Esophagus squamous epithelium (tissue), 5 donors: ENCODE measurements at regions not wholly inside any gene's neighbourhood (a gene's known extent, or its start where the extent isn't known, plus 50 kb on each side); places are given as distances from the start of the nearest gene placed in this dataset.
A peak's percentile ranks its signal among the peaks of the same experiment; 100 is the strongest.
"Not testable (repeated sequence)": the region's sequence is repeated elsewhere in the genome, so short reads cannot be mapped to it uniquely, and the experiment has no call there.

Experiments used
- DNase-seq: peaks from one replicate; lab custom pipeline; 2025; lab: John Stamatoyannopoulos, UW
- H3K27ac ChIP-seq, 4 donors: fragments of 200-600 bp; sonication (generic); one replicate each; pipeline ENCODE4 v1.5.1; 2016 to 2019; ENCODE audit warnings: mild to moderate bottlenecking in 1 of 4
- H3K27me3 ChIP-seq, 4 donors: fragments of 200-600 bp; sonication (generic); 1 replicate in 3 of 4; 2 replicates in 1 of 4; pipeline versions ENCODE4 v1.5.1 to v1.6.0; 2017 to 2021; ENCODE audit warnings: antibody characterized with exemption in 1 of 4
- H3K36me3 ChIP-seq, 3 donors: fragments of 200-600 bp; sonication (generic); one replicate each; pipeline ENCODE4 v1.5.1; 2016 to 2019
- H3K4me1 ChIP-seq, 3 donors: fragments of 200-600 bp; sonication (generic); one replicate each; pipeline ENCODE4 v1.5.1; 2017 to 2019
- H3K4me3 ChIP-seq, 4 donors: fragments of 200-600 bp; sonication (generic); 1 replicate in 3 of 4; 2 replicates in 1 of 4; pipeline ENCODE4 v1.5.1; 2016 to 2019; ENCODE audit warnings: mild to moderate bottlenecking in 2 of 4, moderate library complexity in 1 of 4
- H3K9me3 ChIP-seq, 3 donors: fragments of 200-600 bp; sonication (generic); one replicate each; pipeline ENCODE4 v1.5.1; 2016 to 2019
- POLR2A ChIP-seq, 4 donors: fragments of 450-650 bp; IDR thresholded peaks; one replicate each; pipeline ENCODE4 v1.6.1; 2017; ENCODE audit warnings: antibody characterized with exemption in 4 of 4, mild to moderate bottlenecking in 4 of 4, moderate library complexity in 3 of 4
- WGBS, 2 donors: methylation state at CpG; one replicate each; pipeline ENCODE4 v1.1.5; 2018; 5-methylcytosine and 5-hydroxymethylcytosine counted together
- intact Hi-C: fragments of 100-400 bp; cut with DNase I; formaldehyde crosslinking; loops from one replicate; pipeline ENCODE4 v1.15.0; 2022
- TF ChIP-seq, protein P1 (sequence below), 6 experiments: fragments of 450-650 bp in 4 of 6; fragments of 200-600 bp in 2 of 6; sonication (generic) in 2 of 6; IDR thresholded peaks; one replicate each; pipeline ENCODE4 v1.5.1; 2016 to 2019; ENCODE audit warnings: antibody characterized with exemption in 6 of 6, mild to moderate bottlenecking in 4 of 6, moderate library complexity in 4 of 6
- donor health status: DM: yes; HTN: yes; CAD: no.

DNA sequence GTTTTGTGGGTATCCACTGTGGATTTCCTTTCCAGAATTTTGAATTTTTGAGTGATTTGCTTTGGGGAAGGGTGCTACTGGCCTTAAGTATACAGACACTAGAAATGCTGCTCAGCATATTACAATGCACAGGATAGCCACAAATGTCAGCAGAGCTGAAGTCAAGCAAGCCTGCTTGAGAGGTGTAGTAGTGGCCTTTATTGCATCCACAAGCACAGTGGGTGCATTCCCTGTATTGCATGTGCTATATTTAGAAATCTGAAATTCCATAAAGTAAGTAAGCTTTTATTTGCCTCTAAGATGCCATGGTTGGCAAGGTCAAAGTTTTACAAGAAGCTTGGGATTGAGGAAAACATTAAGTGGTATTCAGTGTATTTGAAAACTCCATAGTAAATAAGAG lies 79.5 kb upstream of the ZNF91 start:
- peaks cover 0 to 29% (median 0%) of the 10 kb centered on the region in 4 donors for H3K27me3 ChIP-seq
- no peak overlapping the region for H3K4me3 ChIP-seq
- no peak for DNase-seq
- no peaks in the 10 kb centered on the region for H3K4me1 ChIP-seq
- no peak overlapping the region for H3K27ac ChIP-seq
- no peak for TF ChIP-seq POLR2A (IDR thresholded peaks at IDR 0.05)
- TF ChIP-seq, protein P1, sequence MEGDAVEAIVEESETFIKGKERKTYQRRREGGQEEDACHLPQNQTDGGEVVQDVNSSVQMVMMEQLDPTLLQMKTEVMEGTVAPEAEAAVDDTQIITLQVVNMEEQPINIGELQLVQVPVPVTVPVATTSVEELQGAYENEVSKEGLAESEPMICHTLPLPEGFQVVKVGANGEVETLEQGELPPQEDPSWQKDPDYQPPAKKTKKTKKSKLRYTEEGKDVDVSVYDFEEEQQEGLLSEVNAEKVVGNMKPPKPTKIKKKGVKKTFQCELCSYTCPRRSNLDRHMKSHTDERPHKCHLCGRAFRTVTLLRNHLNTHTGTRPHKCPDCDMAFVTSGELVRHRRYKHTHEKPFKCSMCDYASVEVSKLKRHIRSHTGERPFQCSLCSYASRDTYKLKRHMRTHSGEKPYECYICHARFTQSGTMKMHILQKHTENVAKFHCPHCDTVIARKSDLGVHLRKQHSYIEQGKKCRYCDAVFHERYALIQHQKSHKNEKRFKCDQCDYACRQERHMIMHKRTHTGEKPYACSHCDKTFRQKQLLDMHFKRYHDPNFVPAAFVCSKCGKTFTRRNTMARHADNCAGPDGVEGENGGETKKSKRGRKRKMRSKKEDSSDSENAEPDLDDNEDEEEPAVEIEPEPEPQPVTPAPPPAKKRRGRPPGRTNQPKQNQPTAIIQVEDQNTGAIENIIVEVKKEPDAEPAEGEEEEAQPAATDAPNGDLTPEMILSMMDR (IDR thresholded peaks at IDR 0.05), result no peak
- no peaks in the 10 kb centered on the region for H3K36me3 ChIP-seq
- intact Hi-C loops, result no loop called here
- peaks cover 0 to 4% (median 0%) of the 10 kb centered on the region in 3 donors for H3K9me3 ChIP-seq

DNA sequence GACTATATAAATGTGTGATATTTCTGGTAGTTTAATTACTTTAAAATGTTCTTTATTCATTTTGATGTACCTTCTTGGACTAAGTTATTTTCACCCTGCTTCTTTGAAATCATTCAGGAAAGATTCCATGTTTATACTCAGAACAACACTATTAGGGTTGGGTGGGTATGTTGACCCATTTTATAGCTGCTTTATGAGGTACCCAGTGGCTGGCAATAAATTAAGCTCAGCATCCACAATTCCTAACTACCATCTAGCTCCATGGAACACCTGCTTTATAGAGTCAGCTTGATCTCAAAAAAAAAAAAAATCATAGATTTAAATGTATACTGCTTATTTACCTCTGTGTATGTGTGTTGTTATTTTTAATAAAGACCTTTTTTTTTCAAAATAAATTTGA lies 78.9 kb upstream of the ZNF91 start:
- no peak for TF ChIP-seq POLR2A (IDR thresholded peaks at IDR 0.05)
- TF ChIP-seq, protein P1 (IDR thresholded peaks at IDR 0.05), result no peak
- intact Hi-C loops, result no loop called here
- Histone ChIP-seq H3K36me3 (no peaks in the 10 kb centered on the region), H3K27ac (no peak overlapping the region), H3K27me3 (peaks cover 0 to 29% (median 0%) of the 10 kb centered on the region in 4 donors), H3K4me3 (no peak overlapping the region), H3K4me1 (no peaks in the 10 kb centered on the region), H3K9me3 (peaks cover 0 to 4% (median 0%) of the 10 kb centered on the region in 3 donors)
- no peak for DNase-seq

DNA sequence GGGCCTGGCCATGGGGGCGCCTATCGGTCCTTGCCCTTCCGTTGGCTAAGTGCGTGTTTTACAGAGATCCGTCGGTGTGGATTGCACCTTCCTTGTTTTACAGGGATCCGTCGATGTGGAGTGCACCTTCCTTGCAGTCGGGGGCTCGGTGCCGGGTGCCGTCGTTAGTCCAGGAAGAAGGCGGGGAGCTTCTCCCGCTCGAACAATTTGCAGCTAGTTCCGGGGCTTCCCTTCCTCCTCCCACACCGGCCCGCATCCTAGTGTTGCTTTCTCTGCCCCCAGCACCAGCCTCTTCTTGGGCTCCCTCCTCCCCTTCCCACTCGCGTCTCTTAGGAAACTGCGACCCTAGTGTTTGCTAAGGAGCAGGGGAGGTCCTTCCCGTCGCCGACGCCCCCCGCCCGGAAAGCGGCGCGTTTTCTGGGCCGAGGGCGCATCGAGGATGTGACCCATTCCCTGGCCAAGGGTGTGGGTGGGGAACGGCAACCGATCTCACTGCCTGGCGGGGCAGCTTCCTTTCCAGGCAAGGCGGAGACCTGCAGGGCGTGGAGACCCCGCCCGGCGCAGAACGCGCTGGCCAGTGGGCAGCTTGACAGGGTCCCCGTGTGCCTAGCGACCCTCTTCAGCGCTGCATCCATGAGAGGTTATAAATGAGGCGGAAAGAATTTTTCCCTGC lies 75.7 kb upstream of the ZNF91 start:
- no peaks in the 10 kb centered on the region for H3K36me3 ChIP-seq
- intact Hi-C loops, result no loop called here
- DNase-seq, result no peak
- TF ChIP-seq, protein P1 (IDR thresholded peaks at IDR 0.05), result no peak
- no peak for TF ChIP-seq POLR2A (IDR thresholded peaks at IDR 0.05)
- H3K9me3 ChIP-seq, result peaks cover 0 to 13% (median 0%) of the 10 kb centered on the region in 3 donors
- H3K27me3 ChIP-seq, result peaks cover 0 to 29% (median 0%) of the 10 kb centered on the region in 4 donors
- H3K27ac ChIP-seq, result no peak overlapping the region
- peak overlapping the region in 3 of 4 donors; percentile 28 to 39 (median 29) for H3K4me3 ChIP-seq
- WGBS, 2 donors, result 11 to 18% methylated on average over 22 to 23 of the region's 48 CpGs
- H3K4me1 ChIP-seq, result no peaks in the 10 kb centered on the region

DNA sequence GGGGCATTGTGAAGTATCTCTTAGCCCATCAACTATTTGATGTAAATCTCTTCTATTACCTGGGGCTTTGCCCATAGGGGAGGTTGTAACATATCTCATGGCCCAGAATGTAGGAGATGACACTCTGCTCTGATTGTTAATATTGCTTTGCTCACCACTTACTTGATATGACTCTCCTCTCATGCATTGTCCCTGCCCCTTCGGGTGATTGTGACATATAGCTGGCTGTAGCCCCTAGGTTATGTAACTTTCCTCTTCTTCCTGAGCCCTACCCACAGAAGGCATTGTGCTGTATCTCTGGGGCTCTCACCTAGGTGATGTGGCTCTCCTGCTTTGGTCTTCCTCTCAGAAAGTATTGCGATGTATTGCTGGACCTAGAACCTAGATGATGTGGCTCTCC lies 69.1 kb upstream of the ZNF91 start:
- H3K4me1 ChIP-seq, H3K27ac ChIP-seq, DNase-seq, H3K36me3 ChIP-seq, H3K27me3 ChIP-seq, H3K4me3 ChIP-seq, intact Hi-C loops: not testable (repeated sequence)
- H3K9me3 ChIP-seq, result peaks cover 0 to 25% (median 0%) of the 10 kb centered on the region in 3 donors
- WGBS, 2 donors, result 83 to 94% methylated on average over 1 to 2 of the region's 2 CpGs

DNA sequence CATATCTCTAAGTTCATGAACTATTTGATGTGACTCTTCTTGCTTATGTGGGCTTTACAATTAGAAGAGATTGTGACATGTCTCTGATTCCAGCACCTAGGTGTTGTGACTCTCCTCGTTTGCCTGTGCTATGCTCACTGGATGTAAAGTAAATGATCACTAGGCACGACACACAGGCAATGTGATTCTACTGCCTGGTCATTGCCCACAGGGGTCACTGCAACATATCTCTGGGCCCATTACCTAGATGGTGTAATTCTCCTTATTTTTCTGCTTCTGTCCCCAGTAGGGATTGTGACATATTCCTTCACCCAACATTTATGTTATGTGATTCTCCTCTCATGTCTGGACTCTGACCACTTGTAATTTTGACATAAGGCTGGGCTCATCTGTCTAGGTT lies 65.8 kb upstream of the ZNF91 start:
- H3K27ac ChIP-seq, result no peak overlapping the region
- 55 to 64% methylated on average over 2 of the region's 2 CpGs for WGBS, 2 donors
- no peak for TF ChIP-seq POLR2A (IDR thresholded peaks at IDR 0.05)
- TF ChIP-seq, protein P1 (IDR thresholded peaks at IDR 0.05), result no peak
- peaks cover 0 to 28% (median 5%) of the 10 kb centered on the region in 3 donors for H3K9me3 ChIP-seq
- H3K4me3 ChIP-seq, result no peak overlapping the region
- no peak for DNase-seq
- H3K27me3 ChIP-seq, result no peaks in the 10 kb centered on the region
- intact Hi-C loops, result no loop called here
- H3K4me1 ChIP-seq, result no peaks in the 10 kb centered on the region
- no peaks in the 10 kb centered on the region for H3K36me3 ChIP-seq
